Right cardiac atrium (tissue), 5 donors: ENCODE measurements at regions not wholly inside any gene's neighbourhood (a gene's known extent, or its start where the extent isn't known, plus 50 kb on each side); places are given as distances from the start of the nearest gene placed in this dataset.

Experiments
- ATAC-seq, 2 donors: fragments of 200-7000 bp; cut with Tn5 transposase; one replicate each; pipeline versions ENCODE4 v1.8.0 to v1.9.1; 2020; ENCODE audit warnings: moderate library complexity in 2 of 2, mild to moderate bottlenecking in 1 of 2
- DNase-seq, 3 donors: peaks; one replicate each; pipeline ENCODE4 v3.0.0-alpha.2; 2020
- H3K27ac ChIP-seq: one replicate; pipeline ENCODE4 v1.5.1; 2013; ENCODE audit warnings: mild to moderate bottlenecking, low read length, control low read depth, moderate library complexity
- H3K27me3 ChIP-seq: one replicate; pipeline ENCODE4 v1.6.1; 2013; ENCODE audit not compliant: control insufficient read depth, insufficient read depth
- H3K4me1 ChIP-seq: one replicate; pipeline ENCODE4 v1.6.1; 2013; ENCODE audit warnings: low read length; ENCODE audit not compliant: control insufficient read depth, insufficient read depth
- H3K4me3 ChIP-seq: one replicate; pipeline ENCODE4 v1.5.1; 2013; ENCODE audit warnings: low read length, control low read depth
- H3K9me3 ChIP-seq: one replicate; pipeline ENCODE4 v1.6.1; 2013; ENCODE audit warnings: low read length; ENCODE audit not compliant: control insufficient read depth
- WGBS: extraction: QIAGEN DNeasy Blood & Tissue Kit; methylation state at CpG from one replicate; pipeline ENCODE4 v1.1.7; 2013; 5-methylcytosine and 5-hydroxymethylcytosine counted together
- intact Hi-C, 4 donors: fragments of 100-400 bp; cut with DNase I; formaldehyde crosslinking; loops; one replicate each; pipeline versions ENCODE4 v1.11.0 to v1.14.0; 2022 to 2023
- donor health status: healthy with polysubstance abuse.
- donor health status: DM: no; HTN: yes; CAD: no.
- donor health status: DM: no; HTN: no; CAD: no.
- donor health status: DM: no; HTN: yes; CAD: no; lungs with severe emphysema.
- donor health status: DM: yes; HTN: yes; CAD: no.

GRCh38 chr18:28408528-28408927, 231.6 kb upstream of the CDH2 start:
- intact Hi-C loops, result no loop called here
- no peaks in the 10 kb centered on the region for H3K9me3 ChIP-seq
- H3K4me1 ChIP-seq, result no peaks in the 10 kb centered on the region
- DNase-seq, result no peak
- no peak overlapping the region for H3K4me3 ChIP-seq
- ATAC-seq, result no peak
- no peak overlapping the region for H3K27ac ChIP-seq
- WGBS, result 75% methylated on average over 2 of the region's 2 CpGs
- no peaks in the 10 kb centered on the region for H3K27me3 ChIP-seq

- no peaks in the 10 kb centered on the region for H3K27me3 ChIP-seq
- no peak overlapping the region for H3K4me3 ChIP-seq
- ATAC-seq (no peak), DNase-seq (no peak)
- no peak overlapping the region for H3K27ac ChIP-seq
- 60% methylated on average over 1 of the region's 1 CpG for WGBS
- intact Hi-C loops, result no loop called here
- H3K4me1 ChIP-seq, result no peaks in the 10 kb centered on the region
- no peaks in the 10 kb centered on the region for H3K9me3 ChIP-seq
Observed at GRCh38 chr18:28407681-28408080, 230.8 kb upstream of the CDH2 start.

- no peaks in the 10 kb centered on the region for H3K4me1 ChIP-seq
- no peak overlapping the region for H3K4me3 ChIP-seq
- H3K27me3 ChIP-seq, result no peaks in the 10 kb centered on the region
- H3K27ac ChIP-seq, result no peak overlapping the region
- 50% methylated on average over 3 of the region's 3 CpGs for WGBS
- intact Hi-C loops, result no loop called here
- no peak for DNase-seq
- H3K9me3 ChIP-seq, result no peaks in the 10 kb centered on the region
- no peak for ATAC-seq
Observed at GRCh38 chr18:28406533-28406932, 229.6 kb upstream of the CDH2 start.

GRCh38 chr18:28404694-28405093, 227.8 kb upstream of the CDH2 start:
- DNase-seq (no peak), ATAC-seq (no peak)
- H3K4me3 ChIP-seq, result no peak overlapping the region
- intact Hi-C loops, result no loop called here
- H3K27ac ChIP-seq, result no peak overlapping the region
- H3K4me1 ChIP-seq, result no peaks in the 10 kb centered on the region
- WGBS, result 61% methylated on average over 1 of the region's 1 CpG
- H3K9me3 ChIP-seq, result no peaks in the 10 kb centered on the region
- H3K27me3 ChIP-seq, result no peaks in the 10 kb centered on the region

- intact Hi-C loops, result no loop called here
- 61% methylated on average over 5 of the region's 5 CpGs for WGBS
- H3K4me3 ChIP-seq, result no peak overlapping the region
- no peak overlapping the region for H3K27ac ChIP-seq
- DNase-seq (no peak), ATAC-seq (no peak)
- H3K4me1 ChIP-seq, result no peaks in the 10 kb centered on the region
- H3K27me3 ChIP-seq, result no peaks in the 10 kb centered on the region
- H3K9me3 ChIP-seq, result no peaks in the 10 kb centered on the region
Observed at GRCh38 chr18:28399781-28400362, 222.9 kb upstream of the CDH2 start.

- Histone ChIP-seq H3K9me3 (no peaks in the 10 kb centered on the region), H3K4me1 (no peaks in the 10 kb centered on the region), H3K4me3 (no peak overlapping the region), H3K27ac (no peak overlapping the region), H3K27me3 (no peaks in the 10 kb centered on the region)
- WGBS, result 62% methylated on average over 1 of the region's 1 CpG
- ATAC-seq, result no peak
- intact Hi-C loops, result no loop called here
- DNase-seq, result no peak
Observed at GRCh38 chr18:28398471-28398870, 221.5 kb upstream of the CDH2 start.

GRCh38 chr18:28390022-28390421, 213.1 kb upstream of the CDH2 start:
- intact Hi-C loops, result no loop called here
- Histone ChIP-seq H3K4me1 (no peaks in the 10 kb centered on the region), H3K27me3 (no peaks in the 10 kb centered on the region), H3K9me3 (no peaks in the 10 kb centered on the region), H3K27ac (no peak overlapping the region), H3K4me3 (no peak overlapping the region)
- ATAC-seq (no peak), DNase-seq (no peak)

- H3K4me1 ChIP-seq, result no peaks in the 10 kb centered on the region
- ATAC-seq (no peak), DNase-seq (no peak)
- H3K9me3 ChIP-seq, result no peaks in the 10 kb centered on the region
- H3K27ac ChIP-seq, result no peak overlapping the region
- no peaks in the 10 kb centered on the region for H3K27me3 ChIP-seq
- no peak overlapping the region for H3K4me3 ChIP-seq
- intact Hi-C loops, result no loop called here
- 62% methylated on average over 3 of the region's 3 CpGs for WGBS
Observed at GRCh38 chr18:28382215-28382879, 205.4 kb upstream of the CDH2 start.

- DNase-seq (no peak), ATAC-seq (no peak)
- WGBS, result 82% methylated on average over 4 of the region's 4 CpGs
- H3K27ac ChIP-seq, result no peak overlapping the region
- no peak overlapping the region for H3K4me3 ChIP-seq
- intact Hi-C loops, result no loop called here
- no peaks in the 10 kb centered on the region for H3K27me3 ChIP-seq
- H3K9me3 ChIP-seq, result no peaks in the 10 kb centered on the region
- no peaks in the 10 kb centered on the region for H3K4me1 ChIP-seq
Observed at GRCh38 chr18:28372186-28372585, 195.3 kb upstream of the CDH2 start.

GRCh38 chr18:28366676-28367075, 189.7 kb upstream of the CDH2 start:
- H3K9me3 ChIP-seq, result no peaks in the 10 kb centered on the region
- intact Hi-C loops, result no loop called here
- no peak overlapping the region for H3K27ac ChIP-seq
- DNase-seq (no peak), ATAC-seq (no peak)
- H3K27me3 ChIP-seq, result no peaks in the 10 kb centered on the region
- WGBS, result 84% methylated on average over 4 of the region's 4 CpGs
- H3K4me3 ChIP-seq, result no peak overlapping the region
- H3K4me1 ChIP-seq, result no peaks in the 10 kb centered on the region

- intact Hi-C loops, result no loop called here
- no peaks in the 10 kb centered on the region for H3K9me3 ChIP-seq
- DNase-seq, result no peak
- no peaks in the 10 kb centered on the region for H3K4me1 ChIP-seq
- no peak overlapping the region for H3K4me3 ChIP-seq
- H3K27ac ChIP-seq, result no peak overlapping the region
- WGBS, result 67% methylated on average over 1 of the region's 1 CpG
- peak in 1 of 2 donors; percentile 26 for ATAC-seq
- H3K27me3 ChIP-seq, result no peaks in the 10 kb centered on the region
Observed at GRCh38 chr18:28365411-28365831, 188.5 kb upstream of the CDH2 start.

GRCh38 chr18:28363124-28363523, 186.2 kb upstream of the CDH2 start:
- intact Hi-C loops, result no loop called here
- H3K27me3 ChIP-seq, result no peaks in the 10 kb centered on the region
- H3K27ac ChIP-seq, result no peak overlapping the region
- WGBS, result 86% methylated on average over 8 of the region's 8 CpGs
- ATAC-seq, result no peak
- no peak for DNase-seq
- no peaks in the 10 kb centered on the region for H3K9me3 ChIP-seq
- no peaks in the 10 kb centered on the region for H3K4me1 ChIP-seq
- H3K4me3 ChIP-seq, result no peak overlapping the region
